NCI-H345 treated with DMSO at 0.1 percent for 48 hours (cell line): ENCODE measurements at regions not wholly inside any gene's neighbourhood (a gene's known extent, or its start where the extent isn't known, plus 50 kb on each side); places are given as distances from the start of the nearest gene placed in this dataset.
A peak's percentile ranks its signal among the peaks of the same experiment; 100 is the strongest.

Experiments
- DNase-seq: peaks from one replicate; lab custom pipeline; 2025; ENCODE audit not compliant: unreplicated experiment; lab: John Stamatoyannopoulos, UW

DNA sequence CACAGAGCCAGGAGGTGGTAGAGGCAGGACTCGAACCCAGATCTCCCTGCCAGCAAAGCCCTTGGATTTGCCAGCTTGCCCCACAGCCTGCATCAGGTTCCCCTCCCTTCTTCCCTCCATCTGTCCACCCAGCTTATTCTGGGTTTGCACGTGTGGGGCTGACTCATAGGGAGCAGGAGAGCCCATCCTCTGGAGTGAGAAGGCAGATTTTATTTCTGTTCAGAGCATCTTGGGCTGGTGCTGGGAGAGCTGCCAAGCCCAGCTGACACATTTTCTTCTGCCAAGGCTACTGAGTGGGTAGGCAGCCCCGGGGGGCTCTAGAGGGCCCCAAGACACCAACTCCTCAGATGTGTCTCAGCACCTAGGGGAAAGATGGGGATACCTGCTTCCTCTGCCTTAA lies 106.3 kb upstream of the CRHR1 start:
- no peak for DNase-seq

DNA sequence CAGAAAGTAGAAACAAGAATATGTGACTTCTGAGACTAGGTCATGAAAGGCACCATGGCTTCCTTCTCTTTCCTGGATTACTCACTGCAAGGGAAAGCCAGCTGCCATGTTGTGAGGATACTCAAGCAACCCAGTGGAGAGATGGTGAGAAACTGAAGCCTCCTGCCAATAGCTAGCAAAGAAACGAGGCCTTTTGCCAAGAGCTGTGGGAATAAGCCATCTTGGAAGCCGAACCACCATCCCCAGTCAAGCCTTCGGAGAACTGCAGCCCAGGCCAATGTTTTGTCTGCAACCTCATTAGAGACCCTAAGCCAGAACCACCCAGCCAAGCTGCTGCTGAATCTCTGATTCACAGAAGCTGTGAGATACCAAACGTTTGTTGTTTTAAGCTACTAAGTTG lies 104.7 kb upstream of the CRHR1 start:
- no peak for DNase-seq

DNA sequence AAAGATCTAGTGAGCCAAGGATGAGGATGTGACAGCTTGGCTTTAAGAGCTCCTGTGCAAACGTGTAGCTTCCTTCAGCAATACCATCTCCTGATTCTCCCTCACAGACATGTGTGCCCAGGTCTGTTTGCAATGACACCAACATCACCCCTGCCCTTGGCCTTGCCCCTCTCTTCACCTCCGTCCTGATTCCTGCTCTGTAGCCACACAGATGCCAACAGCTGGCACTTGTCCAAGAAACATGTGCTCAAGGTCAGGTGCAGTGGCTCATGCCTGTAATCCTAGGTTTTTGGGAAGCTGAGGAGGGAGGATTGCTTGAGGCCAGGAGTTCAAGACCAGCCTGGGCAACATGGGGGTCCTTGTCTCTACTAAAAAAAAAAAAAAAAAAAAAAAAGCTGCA lies 103.8 kb upstream of the CRHR1 start:
- no peak for DNase-seq

DNA sequence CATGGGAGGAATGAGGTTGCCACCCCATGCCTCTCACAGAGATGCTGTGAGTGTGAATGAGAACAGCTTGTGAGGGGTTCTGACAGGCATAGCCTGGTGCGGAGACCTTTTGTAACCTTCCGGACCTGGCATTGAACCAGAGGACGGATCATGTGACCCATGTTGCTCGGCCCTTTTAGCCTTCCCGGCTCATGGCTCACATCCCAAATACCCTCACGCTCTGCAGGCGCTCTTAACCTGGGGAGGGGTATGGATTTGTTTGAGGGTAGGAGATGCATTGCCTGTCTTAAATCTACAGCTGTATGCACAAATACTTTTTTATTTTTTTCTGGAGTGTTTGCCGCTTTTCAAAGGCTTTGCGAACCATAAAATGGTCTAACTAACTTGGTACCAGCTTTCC lies 102.4 kb upstream of the CRHR1 start:
- DNase-seq, result no peak

DNA sequence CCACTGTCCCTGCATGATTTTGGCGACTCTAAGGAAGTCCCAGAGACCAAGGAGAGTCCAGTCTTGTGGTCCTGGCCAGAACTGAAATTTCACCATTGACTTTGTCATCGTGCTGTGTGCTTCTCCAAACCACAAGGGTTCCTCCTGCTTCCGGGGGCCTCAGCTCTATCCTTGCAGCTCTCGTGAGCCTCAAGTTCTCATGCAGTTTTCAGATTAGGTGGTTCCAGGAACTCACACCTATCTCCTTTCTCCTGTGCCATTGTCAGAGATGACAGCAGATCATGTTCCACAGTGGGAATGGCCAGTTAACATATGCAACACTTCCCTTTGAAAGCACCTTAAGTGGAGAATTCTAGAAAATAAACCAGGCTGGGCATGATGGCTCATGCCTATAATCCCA lies 97.9 kb upstream of the CRHR1 start:
- no peak for DNase-seq

DNA sequence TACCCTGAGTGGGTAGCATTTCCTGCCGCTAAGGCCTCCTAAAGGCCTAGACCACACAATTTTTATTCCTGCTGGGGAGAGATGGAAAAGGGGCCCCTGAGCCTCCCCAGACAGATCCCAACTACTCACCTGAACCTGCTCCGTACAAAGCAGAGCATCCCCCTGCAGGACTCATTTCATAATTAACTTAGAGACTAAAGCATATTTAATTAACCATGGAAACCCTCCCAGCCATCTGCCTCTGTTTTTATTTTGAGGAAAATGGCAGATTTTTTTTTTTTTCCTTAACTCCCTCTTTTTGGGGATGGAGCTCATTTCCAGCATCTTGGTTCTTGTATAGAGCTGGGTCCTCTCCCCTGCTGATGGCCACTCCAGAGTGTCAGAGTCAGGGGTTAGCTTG lies 96.5 kb upstream of the CRHR1 start:
- DNase-seq, result no peak

DNA sequence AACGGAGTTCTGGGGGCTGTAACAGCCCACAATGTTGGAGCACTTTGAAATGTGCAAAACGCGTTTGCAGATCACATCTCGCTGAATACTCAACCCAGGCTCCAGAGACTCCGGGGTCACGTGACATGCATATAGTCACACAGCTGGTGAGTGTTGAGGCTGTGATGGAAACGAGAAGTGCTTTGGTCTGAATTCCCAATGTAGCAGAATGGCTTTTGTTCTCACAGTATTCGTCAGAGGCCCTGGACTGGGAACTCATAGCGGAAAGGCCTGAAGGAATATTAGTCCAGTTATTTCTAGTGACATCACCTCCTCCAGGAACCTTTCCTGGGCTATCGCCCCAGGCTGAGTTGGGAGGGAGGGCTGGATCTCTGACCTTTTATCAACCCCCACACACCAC lies 95.8 kb upstream of the CRHR1 start:
- DNase-seq, result no peak

DNA sequence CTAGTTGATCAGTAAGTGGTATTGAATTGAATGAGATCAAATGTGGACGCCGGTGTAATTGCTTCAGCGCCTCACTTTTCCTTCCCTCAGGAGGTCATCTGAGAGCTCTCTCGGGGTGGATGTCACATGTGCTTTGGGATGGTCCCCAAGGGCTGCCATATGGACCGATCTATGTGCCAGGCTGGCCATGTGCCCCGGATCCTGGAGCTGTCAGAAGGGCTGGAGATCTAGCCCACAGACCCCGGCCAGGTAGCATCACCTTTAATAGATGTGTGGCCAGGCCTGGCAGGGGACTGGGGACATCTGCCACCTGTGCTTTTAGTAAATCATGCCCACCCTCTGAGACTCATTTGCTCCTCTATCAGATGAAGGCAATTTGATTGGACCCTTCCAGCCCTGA lies 95.3 kb upstream of the CRHR1 start:
- DNase-seq, result no peak

DNA sequence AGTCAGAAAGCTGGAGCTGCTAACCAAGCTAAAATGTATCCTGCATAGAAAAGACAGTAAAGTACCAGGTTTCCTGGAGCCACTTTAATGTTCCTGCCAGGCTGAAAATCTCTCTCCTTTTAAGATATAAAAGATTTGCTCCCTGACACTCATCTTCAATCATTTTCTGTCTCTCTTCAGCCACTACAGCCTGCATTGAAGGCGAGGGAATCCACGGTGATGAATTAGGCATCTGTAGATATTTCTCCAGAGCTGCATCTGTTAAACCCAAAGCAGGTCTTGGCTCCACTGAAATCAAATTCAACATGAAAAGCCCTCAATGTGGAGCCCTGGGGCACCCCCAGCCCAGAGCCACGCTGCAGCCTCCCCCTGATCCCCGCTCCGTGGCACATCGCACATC lies 94.7 kb upstream of the CRHR1 start:
- DNase-seq, result no peak

DNA sequence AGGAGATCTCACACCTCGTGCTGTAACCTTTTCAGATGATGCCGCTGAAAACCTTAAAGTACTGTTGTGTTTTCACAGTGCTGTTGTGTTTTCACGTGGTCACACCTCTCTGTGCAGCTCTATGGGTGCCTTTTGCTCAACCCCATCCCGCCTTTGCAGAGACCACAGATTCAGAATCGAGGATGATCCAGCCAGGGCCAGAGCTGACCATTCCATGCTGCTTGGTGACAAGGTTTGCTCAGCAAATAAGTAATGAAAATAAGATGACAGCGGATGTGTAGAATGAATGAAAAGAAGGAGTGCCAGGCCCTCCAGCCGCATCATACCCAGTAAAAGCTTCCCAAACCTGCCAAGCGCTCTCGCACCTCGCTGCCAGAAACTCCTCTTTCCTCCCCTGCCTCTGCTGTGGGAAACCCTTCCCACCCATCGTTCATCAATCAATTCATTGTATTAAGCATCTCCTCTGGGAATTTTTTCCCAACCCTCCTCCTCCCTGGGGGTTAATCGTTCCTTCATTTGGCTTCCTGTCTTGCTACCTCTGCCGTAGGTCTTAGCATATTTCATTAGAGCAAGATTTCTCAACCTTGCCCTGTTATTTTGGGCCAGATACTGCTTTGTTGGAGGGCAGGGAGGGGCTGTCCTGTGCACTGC lies 93.4 kb upstream of the CRHR1 start:
- DNase-seq, result no peak

DNA sequence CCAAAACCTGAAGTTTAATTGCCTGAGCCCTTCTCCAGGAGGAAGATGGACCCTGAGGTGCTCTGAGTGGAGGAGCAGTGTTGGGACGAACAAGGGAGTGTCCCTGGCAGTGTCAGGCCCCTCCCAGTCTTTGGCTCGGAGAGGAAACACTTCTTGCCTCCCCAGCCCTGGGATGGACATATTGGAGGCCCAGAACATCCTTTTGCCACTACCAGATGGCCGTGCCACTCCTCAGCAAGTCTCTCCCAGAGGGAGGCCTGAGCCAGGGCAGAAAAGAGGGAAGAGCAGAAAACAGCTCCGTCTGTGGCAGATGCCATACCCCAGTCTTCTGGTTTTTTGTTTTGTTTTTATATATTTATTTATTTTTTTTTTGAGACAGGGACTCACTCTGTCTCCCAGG lies 91.5 kb upstream of the CRHR1 start:
- no peak for DNase-seq

DNA sequence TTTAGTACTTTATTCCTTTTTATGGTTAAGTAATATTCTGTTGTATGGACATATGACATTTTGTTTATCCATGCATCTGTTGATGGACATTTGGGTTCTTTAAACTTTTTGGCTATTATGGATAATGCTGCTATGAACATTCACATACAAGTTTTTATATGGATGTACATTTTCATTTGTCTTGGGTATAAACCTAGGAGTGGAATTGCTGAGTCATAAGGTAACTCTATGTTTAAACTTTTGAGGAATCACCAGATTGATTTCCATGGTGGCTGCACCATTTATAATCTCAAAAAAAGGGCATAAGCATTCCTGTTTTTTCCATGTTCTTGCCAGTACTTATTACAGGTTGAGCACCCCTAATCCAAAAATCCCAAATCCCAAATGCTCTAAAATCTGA lies 90.3 kb upstream of the CRHR1 start:
- DNase-seq, result no peak

DNA sequence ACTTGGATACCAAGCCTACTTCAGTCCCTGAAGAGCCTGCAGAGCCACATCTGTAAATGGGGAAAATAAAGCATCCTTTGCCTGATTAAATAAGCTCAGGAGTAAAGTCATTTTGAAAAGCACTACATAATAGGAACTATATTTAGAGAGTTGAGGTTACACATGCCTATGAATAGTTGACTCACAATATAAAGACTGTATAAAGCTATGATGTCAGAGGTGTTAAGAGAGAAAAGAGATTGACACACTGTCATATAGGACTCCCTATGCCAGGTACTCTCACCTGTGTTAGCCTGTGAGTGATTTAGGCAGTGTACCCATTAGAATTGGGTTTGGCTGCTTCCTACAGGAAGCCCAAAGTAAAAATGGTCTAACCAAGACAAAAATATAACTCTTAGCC lies 87.7 kb upstream of the CRHR1 start:
- DNase-seq, result no peak

DNA sequence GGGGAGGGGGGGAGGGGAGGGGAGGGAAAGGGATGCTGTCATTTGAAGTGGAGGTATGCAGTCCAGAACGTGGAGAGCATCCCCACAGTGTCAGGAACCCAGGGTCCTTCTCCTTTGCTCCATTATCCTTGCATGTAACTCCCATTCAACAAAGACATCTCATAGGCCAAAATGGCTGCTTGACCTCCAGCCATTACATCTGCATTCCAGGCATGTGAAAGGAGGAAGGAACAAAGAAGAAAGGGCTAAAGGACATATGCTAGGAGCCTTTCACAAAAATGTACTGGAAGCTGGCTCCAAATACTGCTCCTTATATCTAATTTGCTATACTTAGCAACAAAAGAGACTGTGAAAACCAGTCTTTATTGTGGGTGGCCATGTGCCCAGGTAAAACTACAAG lies 87.0 kb upstream of the CRHR1 start:
- no peak for DNase-seq

DNA sequence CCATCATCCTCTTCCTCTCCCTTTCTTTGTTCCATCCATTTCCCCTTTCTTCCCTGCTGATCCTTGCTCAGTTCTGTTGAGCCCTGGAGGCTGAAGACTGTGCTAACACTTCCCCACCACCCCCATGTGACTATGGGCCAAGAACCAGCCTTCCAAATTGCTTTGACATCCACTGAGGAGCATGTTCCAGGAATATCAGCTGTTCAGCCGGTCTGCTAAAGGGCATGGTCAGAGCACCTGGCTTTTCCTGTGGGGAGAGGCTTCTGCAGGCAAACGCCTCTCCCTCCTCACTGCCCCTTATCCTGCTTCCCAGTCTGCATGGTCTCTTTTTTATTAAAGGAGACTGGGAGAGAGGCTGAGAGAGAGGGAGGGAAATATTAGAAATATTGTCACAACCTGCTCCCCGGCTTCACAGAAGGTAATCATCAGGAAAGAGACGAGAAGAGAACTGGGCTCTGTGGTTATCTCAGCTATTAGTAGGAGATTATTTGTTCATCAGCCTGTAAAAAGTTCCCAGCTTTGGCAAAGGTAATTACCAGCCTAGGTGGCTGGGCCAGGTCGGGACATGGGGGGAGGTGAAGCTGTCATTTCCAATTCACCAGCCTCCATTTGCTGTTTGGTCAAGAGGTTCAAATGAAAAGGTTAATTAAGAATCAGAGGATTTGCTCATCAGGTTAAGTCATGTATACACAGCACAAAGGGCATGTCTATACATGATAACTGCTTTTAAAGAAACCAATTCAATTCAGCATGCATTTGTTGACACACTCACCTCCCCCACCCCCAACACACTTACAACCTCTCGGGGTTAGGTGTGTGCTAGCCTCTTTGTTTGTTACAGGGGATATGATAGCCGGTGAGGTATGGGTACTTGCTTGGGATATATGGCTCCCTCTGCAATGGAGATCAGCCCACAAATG lies 83.7 kb upstream of the CRHR1 start:
- peak; percentile 81 for DNase-seq

DNA sequence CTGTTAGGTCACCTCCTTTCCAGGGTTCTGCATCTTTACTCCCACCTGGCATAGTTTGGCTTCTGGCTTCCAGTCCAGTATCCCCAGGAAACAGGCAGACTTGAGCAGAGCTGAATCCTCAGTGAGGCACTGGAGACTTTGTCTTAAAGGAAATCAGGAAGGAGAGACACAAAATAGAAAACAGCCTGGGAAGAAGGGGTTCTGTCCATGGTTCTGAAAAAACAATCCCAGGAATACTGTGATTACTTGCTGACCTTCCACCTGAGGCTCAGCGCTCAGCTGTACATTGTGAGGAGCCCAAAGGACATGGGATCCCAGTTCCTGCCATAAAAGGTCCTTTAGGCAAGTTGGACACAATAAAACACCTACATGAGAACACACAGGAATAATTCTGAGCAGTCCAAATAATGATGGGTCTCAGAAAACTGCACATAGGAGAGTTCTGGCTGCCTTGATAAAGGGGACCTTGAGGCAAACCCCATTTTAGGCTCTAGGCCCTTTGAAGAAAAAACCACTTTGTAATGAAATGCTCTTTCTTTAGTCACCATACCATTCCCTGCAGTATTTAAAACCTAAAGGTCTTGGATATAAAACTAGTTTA lies 81.4 kb upstream of the CRHR1 start:
- no peak for DNase-seq

DNA sequence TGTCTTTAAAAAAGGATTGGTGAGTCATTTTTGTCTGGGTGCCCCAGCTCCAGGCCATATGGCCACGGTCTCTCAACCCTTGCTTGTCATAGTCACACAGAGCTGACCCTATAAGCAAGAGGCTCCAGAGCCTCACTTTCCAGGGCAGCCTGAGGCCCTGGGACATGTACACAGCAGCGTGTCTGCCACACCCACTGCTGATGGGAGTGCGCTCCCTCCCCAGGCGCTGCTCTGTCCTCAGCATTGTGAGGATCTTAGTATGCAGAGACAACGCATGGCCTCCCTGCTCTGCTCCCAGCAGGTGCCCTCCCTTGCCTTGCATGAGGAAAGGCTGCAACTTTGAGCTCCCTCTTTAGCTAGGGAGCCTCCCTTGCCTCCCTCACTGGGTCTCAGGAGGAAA lies 80.8 kb upstream of the CRHR1 start:
- DNase-seq, result no peak

DNA sequence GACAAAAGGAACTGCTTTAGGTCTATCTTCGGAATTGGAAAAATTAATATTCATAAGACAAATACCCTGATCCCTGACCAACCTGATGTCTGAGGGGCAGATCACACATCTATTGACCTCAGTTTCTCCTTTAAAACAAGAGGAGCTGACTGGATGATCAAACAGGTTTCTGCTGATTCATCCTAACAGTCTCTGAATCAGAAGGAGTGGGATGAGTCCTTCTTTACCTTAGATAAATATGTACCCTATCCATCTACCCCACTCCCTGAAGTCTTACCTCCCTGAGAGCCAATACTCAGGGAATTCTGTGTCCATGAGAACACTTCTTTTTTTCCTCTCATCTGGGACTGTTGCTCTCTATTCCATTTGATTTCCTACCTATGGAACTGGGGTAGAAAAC lies 80.3 kb upstream of the CRHR1 start:
- no peak for DNase-seq

DNA sequence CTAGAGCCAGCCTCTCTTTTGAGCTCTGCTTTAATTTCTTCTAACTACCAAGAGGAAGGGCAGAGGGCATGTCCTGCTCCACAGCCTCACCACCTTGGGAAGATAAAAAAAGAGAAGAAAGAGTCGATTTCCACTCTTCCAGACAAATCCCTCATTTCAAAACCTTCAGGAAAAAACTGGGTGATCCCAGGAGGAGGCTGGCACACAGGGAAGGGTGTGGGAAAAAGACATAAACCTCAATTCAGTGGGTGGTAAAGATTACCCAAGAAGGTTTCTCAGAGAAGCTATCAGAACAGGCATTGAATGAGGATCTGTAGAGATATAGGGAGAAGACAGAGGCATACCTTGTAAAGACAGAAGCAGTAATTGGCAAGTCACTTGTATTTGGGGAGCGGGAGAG lies 79.9 kb upstream of the CRHR1 start:
- DNase-seq, result no peak

DNA sequence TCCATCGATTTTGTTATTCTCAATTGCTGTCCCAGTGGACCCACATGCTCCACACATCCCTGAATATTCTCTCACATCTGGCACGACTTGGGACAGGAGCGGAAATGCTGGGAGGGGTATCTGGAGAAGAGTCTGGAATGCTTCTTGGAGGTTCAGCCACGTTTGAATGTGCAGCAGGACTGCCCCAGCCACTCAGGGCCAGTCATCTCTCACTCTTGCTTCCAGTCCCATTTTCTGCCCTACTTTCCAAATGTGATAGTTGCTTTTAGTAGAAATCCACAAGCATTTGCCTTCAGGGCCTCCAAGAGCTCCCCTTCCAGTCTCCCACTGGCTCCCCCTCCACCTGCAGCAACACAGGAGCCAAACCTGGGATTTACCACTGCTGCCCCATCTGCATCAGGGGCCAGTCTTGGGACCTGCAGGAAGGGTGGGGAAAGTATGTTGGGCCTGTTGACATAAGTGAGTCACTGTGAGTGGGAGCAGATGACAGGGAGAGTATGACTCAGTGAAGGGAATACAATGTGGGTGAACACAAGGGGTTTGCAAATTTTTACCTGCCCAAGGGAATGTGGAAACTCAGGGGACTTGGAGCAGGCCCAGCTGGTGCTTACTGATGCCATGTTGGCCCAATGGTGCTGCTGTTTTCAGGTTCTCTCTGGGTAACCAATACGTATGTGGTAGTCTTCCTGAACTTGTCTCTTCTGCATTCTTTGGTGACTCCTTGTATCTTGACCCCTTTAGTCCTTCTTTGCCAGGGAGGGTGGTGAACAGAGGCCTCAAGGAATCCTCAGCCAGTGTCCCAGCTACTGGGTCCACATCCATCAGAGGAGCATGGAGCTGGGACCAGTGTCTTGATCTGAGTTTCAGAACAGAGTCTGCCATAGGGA lies 78.8 kb upstream of the CRHR1 start:
- DNase-seq, result no peak

DNA sequence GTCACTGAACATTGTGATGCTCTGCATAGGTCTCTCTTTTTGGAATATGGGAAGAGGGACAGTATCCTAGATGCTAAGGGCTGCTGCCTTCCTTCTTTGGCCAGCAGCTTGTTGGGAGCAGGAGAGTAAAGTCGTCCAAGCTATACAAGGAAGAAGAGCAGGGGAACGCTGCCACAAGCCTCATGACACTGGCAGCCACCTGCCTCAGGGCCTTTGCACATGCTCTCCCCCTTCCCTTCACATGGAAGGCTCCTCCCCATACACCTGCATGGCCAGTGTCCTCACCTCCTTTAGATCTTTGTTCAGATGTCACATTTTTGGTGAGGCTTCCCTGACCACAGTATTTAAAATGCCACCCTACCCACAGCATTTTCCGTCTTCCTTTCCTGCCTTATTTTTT lies 78.1 kb upstream of the CRHR1 start:
- no peak for DNase-seq
